K562 (cell line): ENCODE measurements at regions not wholly inside any gene's neighbourhood (a gene's known extent, or its start where the extent isn't known, plus 50 kb on each side); places are given as distances from the start of the nearest gene placed in this dataset.

Source experiments
- ATAC-seq: fragments of 200-7000 bp; cut with Tn5 transposase; 3 replicates; pipeline ENCODE4 v1.9.1; 2020; ENCODE audit warnings: moderate library complexity
- BruUV-seq: library from RNA; stranded (reverse); fragments of 400-500 nt; replicated peaks from 2 replicates; lab custom pipeline; 2021; lab: Mats Ljungman, UMichigan
- CTCF ChIA-PET: fragments of 300-600 bp; formaldehyde crosslinking; extraction: SDS; loops from one replicate; lab custom pipeline; 2021; ENCODE audit warnings: low intra/inter-chr PET ratio; lab: Yijun Ruan, JAX
- POLR2A ChIA-PET: fragments of 300-600, 350-650 bp; sonication (Branson Sonifier 250); formaldehyde crosslinking; extraction: SDS; loops from one replicate; lab custom pipeline; 2021; ENCODE audit warnings: antibody characterized with exemption, inconsistent platforms; lab: Yijun Ruan, JAX
- DNase-seq, 4 experiments: peaks; one replicate each; pipeline versions ENCODE4 v3.0.0 to v3.0.0-alpha.2; 2011 to 2018; ENCODE audit warnings: low spot score in 3 of 4, mixed read lengths in 3 of 4; ENCODE audit errors: extremely low read depth in 1 of 4
- FAIRE-seq: peaks from 2 replicates; lab custom pipeline; 2011; peaks lifted over from hg19 to GRCh38; lab: Jason Lieb, UNC
- H2AFZ ChIP-seq: 2 replicates; pipeline ENCODE4 v1.6.0; 2011; ENCODE audit warnings: low read depth, low read length, control low read depth, inconsistent platforms
- H3K27ac ChIP-seq: fragments of 200-600 bp; 3 replicates; pipeline ENCODE4 v1.8.0; 2011; ENCODE audit warnings: low read depth, mild to moderate bottlenecking, control low read depth, inconsistent platforms, low read length, moderate library complexity, mixed read lengths; ENCODE audit errors: extremely low read depth
- H3K27me3 ChIP-seq, 2 experiments: fragments of 300-600 bp in 1 of 2; 2 replicates in 1 of 2; 3 replicates in 1 of 2; pipeline versions ENCODE4 v1.6.0 to v1.8.0; 2011; ENCODE audit warnings: inconsistent platforms in 2 of 2, low read length in 2 of 2, mild to moderate bottlenecking in 1 of 2, mixed read lengths in 1 of 2, moderate library complexity in 1 of 2; ENCODE audit not compliant: control insufficient read depth in 2 of 2, insufficient read depth in 2 of 2
- H3K36me3 ChIP-seq: fragments of 300-600 bp; 3 replicates; pipeline ENCODE4 v1.8.0; 2011; ENCODE audit warnings: mild to moderate bottlenecking, low read length, inconsistent platforms; ENCODE audit not compliant: control insufficient read depth, insufficient read depth
- H3K4me1 ChIP-seq, 2 experiments: fragments of 200-600 bp in 1 of 2; replicated peaks in 1 of 2; 2 replicates in 1 of 2; 3 replicates in 1 of 2; pipeline versions ENCODE4 v1.5.1 to v1.8.0; 2011; ENCODE audit warnings: inconsistent platforms in 2 of 2, low read length in 2 of 2, mild to moderate bottlenecking in 1 of 2, mixed read lengths in 1 of 2, moderate library complexity in 1 of 2; ENCODE audit not compliant: control insufficient read depth in 2 of 2, insufficient read depth in 2 of 2
- H3K4me2 ChIP-seq: 2 replicates; pipeline ENCODE4 v1.6.1; 2011; ENCODE audit warnings: low read length, control low read depth, inconsistent platforms, mixed read lengths; ENCODE audit not compliant: insufficient read depth
- H3K4me3 ChIP-seq: fragments of 200-600 bp; sonication (generic), shearing (Covaris generic); 2 replicates; pipeline ENCODE4 v1.5.1; 2016; ENCODE audit warnings: control low read depth, inconsistent platforms
- H3K79me2 ChIP-seq: fragments of 200-600 bp; 3 replicates; pipeline ENCODE4 v1.8.0; 2011; ENCODE audit warnings: low read length, inconsistent platforms; ENCODE audit not compliant: control insufficient read depth, insufficient read depth
- H3K9ac ChIP-seq, 2 experiments: 2 replicates each; pipeline versions ENCODE4 v1.6.0 to v1.6.1; 2011; ENCODE audit warnings: low read depth in 2 of 2, low read length in 2 of 2, control low read depth in 1 of 2, inconsistent platforms in 1 of 2, mild to moderate bottlenecking in 1 of 2, mixed read lengths in 1 of 2; ENCODE audit not compliant: insufficient read depth in 1 of 2
- H3K9me1 ChIP-seq: one replicate; pipeline ENCODE4 v1.6.0; 2011; ENCODE audit warnings: inconsistent platforms, mild to moderate bottlenecking, low read length, moderate library complexity; ENCODE audit not compliant: control insufficient read depth, insufficient read depth
- H3K9me3 ChIP-seq: replicated peaks from 2 replicates; pipeline ENCODE4 v1.5.1; 2011; ENCODE audit warnings: low read depth, low read length, inconsistent platforms; ENCODE audit not compliant: control insufficient read depth, insufficient read depth
- H4K20me1 ChIP-seq: replicated peaks from 2 replicates; pipeline ENCODE4 v1.6.1; 2011; ENCODE audit warnings: low read length, inconsistent platforms, mixed read lengths; ENCODE audit not compliant: control insufficient read depth, insufficient read depth
- C11orf30 ChIP-seq: fragments of 450-650 bp; IDR thresholded peaks from 2 replicates; pipeline ENCODE4 v1.6.1; 2016; ENCODE audit warnings: low read depth, mild to moderate bottlenecking
- MAFF ChIP-seq: IDR thresholded peaks from 2 replicates; pipeline ENCODE4 v1.6.1; 2012; ENCODE audit warnings: low read length, improper control_type of control experiment
- NUFIP1 ChIP-seq: fragments of 450-650 bp; IDR thresholded peaks from 2 replicates; pipeline ENCODE4 v1.6.1; 2018; ENCODE audit not compliant: partially characterized antibody
- RBM15 ChIP-seq: fragments of 200-400 bp; formaldehyde crosslinking; IDR thresholded peaks from 2 replicates; pipeline ENCODE4 v1.6.1; 2018; ENCODE audit warnings: mild to moderate bottlenecking, low read length, moderate library complexity; ENCODE audit not compliant: insufficient read depth
- RUNX1 ChIP-seq: sonication (generic); IDR thresholded peaks from 2 replicates; pipeline ENCODE4 v1.6.1; 2016; ENCODE audit warnings: antibody characterized with exemption, low read depth
- ZC3H11A ChIP-seq: IDR thresholded peaks from 2 replicates; pipeline ENCODE4 v1.6.1; 2012; ENCODE audit warnings: low read depth, low read length, improper control_type of control experiment
- ZNF316 ChIP-seq: fragments of 450-650 bp; IDR thresholded peaks from 2 replicates; pipeline ENCODE4 v1.6.1; 2016
- in situ Hi-C: fragments of 300-500 bp; cut with MboI; formaldehyde crosslinking; loops from 4 replicates; pipeline ENCODE4 v1.15.0; 2018; ENCODE audit warnings: inconsistent platforms, mixed read lengths
- intact Hi-C: fragments of 100-400 bp; cut with micrococcal nuclease; formaldehyde crosslinking; loops from 2 replicates; pipeline ENCODE4 v1.14.2; 2022
- TF ChIP-seq, protein P1 (sequence below): fragments of 250-450 bp; sonication (Bioruptor Pico); IDR thresholded peaks from 2 replicates; pipeline ENCODE4 v1.4.0; 2020

DNA sequence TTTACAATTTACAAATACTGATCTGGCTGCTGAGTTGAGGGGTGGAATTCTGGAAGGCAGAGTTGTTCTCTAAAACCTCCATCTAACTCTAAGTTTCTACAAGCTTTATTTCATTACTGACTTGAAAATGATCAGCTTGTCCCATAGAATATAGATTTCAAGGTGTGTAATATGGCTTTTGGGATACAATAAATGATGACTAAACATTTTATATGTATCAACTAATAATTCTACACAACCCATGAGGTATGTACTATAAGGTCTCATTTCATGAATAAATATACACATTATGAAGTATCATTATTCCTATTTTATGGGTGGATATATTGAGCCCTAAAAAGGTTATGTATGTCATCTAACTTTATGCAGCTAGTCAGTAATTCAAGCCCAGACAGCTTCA, 1214.3 kb upstream of the SORCS1 start:
- no peak for TF ChIP-seq ZC3H11A
- TF ChIP-seq RBM15, result no peak
- TF ChIP-seq ZNF316, result peak; percentile 59; the same call in 1 of the 2 replicates
- TF ChIP-seq, protein P1, sequence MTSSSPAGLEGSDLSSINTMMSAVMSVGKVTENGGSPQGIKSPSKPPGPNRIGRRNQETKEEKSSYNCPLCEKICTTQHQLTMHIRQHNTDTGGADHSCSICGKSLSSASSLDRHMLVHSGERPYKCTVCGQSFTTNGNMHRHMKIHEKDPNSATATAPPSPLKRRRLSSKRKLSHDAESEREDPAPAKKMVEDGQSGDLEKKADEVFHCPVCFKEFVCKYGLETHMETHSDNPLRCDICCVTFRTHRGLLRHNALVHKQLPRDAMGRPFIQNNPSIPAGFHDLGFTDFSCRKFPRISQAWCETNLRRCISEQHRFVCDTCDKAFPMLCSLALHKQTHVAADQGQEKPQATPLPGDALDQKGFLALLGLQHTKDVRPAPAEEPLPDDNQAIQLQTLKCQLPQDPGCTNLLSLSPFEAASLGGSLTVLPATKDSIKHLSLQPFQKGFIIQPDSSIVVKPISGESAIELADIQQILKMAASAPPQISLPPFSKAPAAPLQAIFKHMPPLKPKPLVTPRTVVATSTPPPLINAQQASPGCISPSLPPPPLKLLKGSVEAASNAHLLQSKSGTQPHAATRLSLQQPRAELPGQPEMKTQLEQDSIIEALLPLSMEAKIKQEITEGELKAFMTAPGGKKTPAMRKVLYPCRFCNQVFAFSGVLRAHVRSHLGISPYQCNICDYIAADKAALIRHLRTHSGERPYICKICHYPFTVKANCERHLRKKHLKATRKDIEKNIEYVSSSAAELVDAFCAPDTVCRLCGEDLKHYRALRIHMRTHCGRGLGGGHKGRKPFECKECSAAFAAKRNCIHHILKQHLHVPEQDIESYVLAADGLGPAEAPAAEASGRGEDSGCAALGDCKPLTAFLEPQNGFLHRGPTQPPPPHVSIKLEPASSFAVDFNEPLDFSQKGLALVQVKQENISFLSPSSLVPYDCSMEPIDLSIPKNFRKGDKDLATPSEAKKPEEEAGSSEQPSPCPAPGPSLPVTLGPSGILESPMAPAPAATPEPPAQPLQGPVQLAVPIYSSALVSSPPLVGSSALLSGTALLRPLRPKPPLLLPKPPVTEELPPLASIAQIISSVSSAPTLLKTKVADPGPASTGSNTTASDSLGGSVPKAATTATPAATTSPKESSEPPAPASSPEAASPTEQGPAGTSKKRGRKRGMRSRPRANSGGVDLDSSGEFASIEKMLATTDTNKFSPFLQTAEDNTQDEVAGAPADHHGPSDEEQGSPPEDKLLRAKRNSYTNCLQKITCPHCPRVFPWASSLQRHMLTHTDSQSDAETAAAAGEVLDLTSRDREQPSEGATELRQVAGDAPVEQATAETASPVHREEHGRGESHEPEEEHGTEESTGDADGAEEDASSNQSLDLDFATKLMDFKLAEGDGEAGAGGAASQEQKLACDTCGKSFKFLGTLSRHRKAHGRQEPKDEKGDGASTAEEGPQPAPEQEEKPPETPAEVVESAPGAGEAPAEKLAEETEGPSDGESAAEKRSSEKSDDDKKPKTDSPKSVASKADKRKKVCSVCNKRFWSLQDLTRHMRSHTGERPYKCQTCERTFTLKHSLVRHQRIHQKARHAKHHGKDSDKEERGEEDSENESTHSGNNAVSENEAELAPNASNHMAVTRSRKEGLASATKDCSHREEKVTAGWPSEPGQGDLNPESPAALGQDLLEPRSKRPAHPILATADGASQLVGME (CRISPR knock-in tag), result no peak
- TF ChIP-seq C11orf30, result peak; percentile 11; the same call in 1 of the 2 replicates
- TF ChIP-seq MAFF, result 0 out of 2 replicates have a peak, but pooled peaks have one; percentile 26
- no peak for TF ChIP-seq RUNX1
- TF ChIP-seq NUFIP1, result no peak
- H4K20me1 ChIP-seq, result no peaks in the 10 kb centered on the region
- H2AFZ ChIP-seq, result no peak overlapping the region
- H3K79me2 ChIP-seq, result no peaks in the 10 kb centered on the region
- H3K9me1 ChIP-seq, result no peaks in the 10 kb centered on the region
- no peak overlapping the region for H3K27ac ChIP-seq
- no peaks in the 10 kb centered on the region for H3K4me1 ChIP-seq
- CTCF ChIA-PET, result no interaction called here
- in situ Hi-C loops (no loop called here), intact Hi-C loops (no loop called here)
- DNase-seq (no peak), FAIRE-seq (no peak), ATAC-seq (no peak)
- no TSS peak for BruUV-seq
- POLR2A ChIA-PET, result no interaction called here
- no peaks in the 10 kb centered on the region for H3K36me3 ChIP-seq
- H3K9ac ChIP-seq, result no peak overlapping the region
- no peaks in the 10 kb centered on the region for H3K9me3 ChIP-seq
- no peak overlapping the region for H3K4me3 ChIP-seq
- no peak overlapping the region for H3K4me2 ChIP-seq
- no peaks in the 10 kb centered on the region for H3K27me3 ChIP-seq
